GM12874 (cell line): ENCODE measurements at regions not wholly inside any gene's neighbourhood (a gene's known extent, or its start where the extent isn't known, plus 50 kb on each side); places are given as distances from the start of the nearest gene placed in this dataset.

ENCODE experiments used
- TF ChIP-seq, protein P1 (sequence below): IDR thresholded peaks from 2 replicates; pipeline ENCODE4 v1.5.1; 2011; ENCODE audit warnings: low read depth, mild to moderate bottlenecking, control low read depth, low read length, moderate library complexity; ENCODE audit not compliant: insufficient read depth

DNA sequence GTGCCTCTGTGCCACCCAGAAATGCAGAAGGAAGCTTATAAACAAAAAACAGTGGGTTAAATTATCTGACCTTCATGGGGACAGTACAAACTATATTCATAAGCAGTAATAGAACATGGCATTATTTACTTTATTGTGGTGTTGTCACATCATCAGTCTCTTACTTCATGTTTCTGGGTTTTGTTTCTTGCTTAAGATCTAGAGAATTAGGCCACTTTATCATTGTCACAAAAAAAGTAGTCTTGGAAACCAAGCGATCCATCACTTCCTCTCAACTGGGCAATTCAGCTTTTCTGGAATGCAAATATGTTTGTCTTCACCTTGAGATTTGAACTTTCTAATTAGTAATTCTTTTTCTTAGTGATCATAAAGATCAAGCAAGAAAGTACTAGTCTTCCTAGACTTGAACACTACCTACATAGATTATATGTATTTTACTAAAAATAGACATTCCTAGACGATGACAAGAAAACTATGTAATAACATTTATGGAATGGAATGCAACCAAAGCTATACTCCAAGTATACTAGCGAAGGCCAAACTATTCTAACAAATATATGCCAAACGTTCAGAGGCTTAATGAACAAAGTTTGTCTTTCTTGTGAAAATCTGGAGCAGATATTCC, 363.4 kb downstream of the DAD1 start:
- TF ChIP-seq, protein P1, sequence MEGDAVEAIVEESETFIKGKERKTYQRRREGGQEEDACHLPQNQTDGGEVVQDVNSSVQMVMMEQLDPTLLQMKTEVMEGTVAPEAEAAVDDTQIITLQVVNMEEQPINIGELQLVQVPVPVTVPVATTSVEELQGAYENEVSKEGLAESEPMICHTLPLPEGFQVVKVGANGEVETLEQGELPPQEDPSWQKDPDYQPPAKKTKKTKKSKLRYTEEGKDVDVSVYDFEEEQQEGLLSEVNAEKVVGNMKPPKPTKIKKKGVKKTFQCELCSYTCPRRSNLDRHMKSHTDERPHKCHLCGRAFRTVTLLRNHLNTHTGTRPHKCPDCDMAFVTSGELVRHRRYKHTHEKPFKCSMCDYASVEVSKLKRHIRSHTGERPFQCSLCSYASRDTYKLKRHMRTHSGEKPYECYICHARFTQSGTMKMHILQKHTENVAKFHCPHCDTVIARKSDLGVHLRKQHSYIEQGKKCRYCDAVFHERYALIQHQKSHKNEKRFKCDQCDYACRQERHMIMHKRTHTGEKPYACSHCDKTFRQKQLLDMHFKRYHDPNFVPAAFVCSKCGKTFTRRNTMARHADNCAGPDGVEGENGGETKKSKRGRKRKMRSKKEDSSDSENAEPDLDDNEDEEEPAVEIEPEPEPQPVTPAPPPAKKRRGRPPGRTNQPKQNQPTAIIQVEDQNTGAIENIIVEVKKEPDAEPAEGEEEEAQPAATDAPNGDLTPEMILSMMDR = no peak

- TF ChIP-seq, protein P1 = peak; percentile 31; the same call in 1 of the 2 replicates
Observed at GRCh38 chr14:22221508-22221907, 367.5 kb downstream of the DAD1 start.

DNA sequence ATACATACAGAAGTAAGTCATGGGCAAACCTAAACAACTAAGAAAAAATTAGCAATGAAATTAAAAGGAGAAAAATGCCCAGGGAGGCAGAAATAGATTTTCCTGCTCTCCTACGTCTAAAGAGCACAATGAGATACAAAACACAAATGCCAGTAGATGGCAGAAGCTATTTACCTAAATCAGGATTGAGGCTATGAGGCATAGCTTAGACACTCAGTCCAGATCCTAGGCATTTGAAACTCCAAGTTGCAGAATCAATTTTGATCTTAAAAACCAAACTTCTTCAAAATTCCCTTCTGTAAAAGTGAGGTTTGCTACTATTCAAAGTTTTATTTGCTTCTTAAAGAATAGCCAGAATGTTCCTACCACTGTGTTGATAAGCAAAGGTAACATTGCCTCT, 368.6 kb downstream of the DAD1 start:
- TF ChIP-seq, protein P1 = no peak

DNA sequence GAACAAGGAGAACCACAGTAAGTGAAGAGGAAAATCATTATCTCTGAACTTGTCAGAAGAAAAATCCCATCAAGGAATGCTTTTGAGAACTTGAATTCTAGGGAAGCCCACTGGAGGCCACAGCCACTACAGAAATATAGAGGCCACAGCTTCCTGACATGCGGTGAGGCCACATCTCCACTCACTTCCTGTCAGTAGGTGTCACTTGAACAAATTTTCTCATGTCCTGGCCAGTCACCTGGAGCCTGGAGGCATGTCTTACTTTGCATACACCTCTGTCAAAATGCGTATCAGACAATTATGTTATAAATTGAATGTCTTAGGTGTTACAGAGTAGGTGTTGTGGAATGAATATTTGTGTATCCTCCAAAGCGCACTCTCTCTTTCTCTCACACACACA, 370.3 kb downstream of the DAD1 start:
- TF ChIP-seq, protein P1 = no peak

DNA sequence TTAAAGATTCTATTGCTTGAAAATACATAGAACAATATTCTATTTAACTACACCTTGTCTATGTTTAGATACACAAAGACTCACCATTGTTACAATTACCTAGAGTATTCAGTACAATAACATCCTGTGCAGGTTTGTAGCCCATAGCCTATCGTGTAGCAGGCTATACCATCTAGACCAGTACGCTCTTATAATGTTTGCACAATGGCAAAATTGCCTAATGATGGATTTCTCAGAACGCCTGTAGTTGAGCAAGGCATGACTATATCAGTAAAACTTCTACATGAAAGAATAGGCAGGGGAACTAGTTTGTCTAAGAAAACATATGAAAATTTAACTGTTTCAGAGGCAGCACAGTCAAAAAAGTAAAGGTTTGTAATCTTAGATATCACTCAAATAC, 375.9 kb downstream of the DAD1 start:
- TF ChIP-seq, protein P1 = no peak

DNA sequence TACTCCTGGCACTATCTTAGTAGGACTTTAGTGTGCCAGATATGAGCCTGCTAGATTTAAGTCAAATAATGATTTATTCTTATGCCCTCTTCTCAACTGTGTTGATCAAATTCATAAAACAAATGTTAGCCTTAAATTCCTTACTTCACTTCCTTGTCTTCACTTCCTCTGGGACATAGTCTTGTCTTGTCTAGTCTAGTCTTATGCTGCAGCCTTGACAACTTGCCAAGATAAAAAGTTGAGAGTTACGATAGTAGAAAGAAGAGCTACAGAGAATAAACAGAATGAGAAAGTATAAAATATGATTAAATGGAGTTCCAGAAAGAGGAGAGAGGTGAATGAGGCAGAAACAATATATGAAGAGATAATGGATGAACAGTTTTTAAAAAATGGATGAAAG, 378.1 kb downstream of the DAD1 start:
- TF ChIP-seq, protein P1 = no peak

DNA sequence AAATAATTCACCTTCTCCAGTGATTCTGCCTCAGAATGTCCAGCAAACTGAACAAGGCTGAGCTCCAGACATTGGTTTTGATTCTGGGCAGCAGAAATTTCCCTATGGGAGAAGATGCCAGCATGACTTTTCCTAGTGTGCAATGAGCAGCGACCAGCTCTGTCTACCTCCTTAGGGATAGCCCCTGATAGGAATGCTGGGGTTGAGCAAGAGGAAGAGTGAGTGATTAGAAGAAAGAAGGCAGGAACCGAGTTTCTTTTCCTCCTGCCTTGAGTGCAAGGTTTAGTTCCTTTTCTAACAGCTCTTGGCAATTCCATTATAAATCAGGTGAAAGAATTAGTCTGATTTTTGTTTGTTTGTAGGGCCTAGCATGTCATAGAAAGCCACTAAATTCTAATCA, 379.0 kb downstream of the DAD1 start:
- TF ChIP-seq, protein P1 = no peak
